ENCODE measurements at regions not wholly inside any gene's neighbourhood (a gene's known extent, or its start where the extent isn't known, plus 50 kb on each side); places are given as distances from the start of the nearest gene placed in this dataset.

GRCh38 chr19:30216453-30216852 lies 155.7 kb upstream of the ZNF536 start:
- CTCF ChIA-PET = no interaction called here
- BruUV-seq (replicated peaks) = no TSS peak
- intact Hi-C loops (cut with micrococcal nuclease) (no loop called here), in situ Hi-C loops (cut with MboI; ENCODE audit: low sequenced_read_pairs) (no loop called here), dilution Hi-C loops (cut with HindIII; ENCODE audit: low sequenced_read_pairs, unreplicated experiment) (no loop called here)
- Histone ChIP-seq H3K4ac (ENCODE audit: low read depth, low read length) (no peak overlapping the region), H3K9me3 (ENCODE audit: control insufficient read depth, insufficient read depth, low read length) (no peaks in the 10 kb centered on the region), H2BK120ac (ENCODE audit: low read depth, low read length) (no peak overlapping the region), H3K23ac (ENCODE audit: low read depth, low read length) (no peak overlapping the region), H3K4me3 (ENCODE audit: insufficient read depth, low read depth, low read length) (no peak overlapping the region), H4K91ac (ENCODE audit: insufficient read depth, low read depth, low read length) (no peak overlapping the region), H2BK5ac (ENCODE audit: low read depth, low read length, poor library complexity, severe bottlenecking) (no peak overlapping the region), H2AK5ac (ENCODE audit: low read depth, low read length) (no peak overlapping the region), H3K9me1 (ENCODE audit: insufficient read depth, low read length) (no peaks in the 10 kb centered on the region), H3K27ac (ENCODE audit: insufficient read depth, low read length) (no peak overlapping the region), H2AFZ (replicated peaks; ENCODE audit: low read length, poor library complexity) (no peak overlapping the region), H3K36me3 (ENCODE audit: control insufficient read depth, insufficient read depth, low read length) (no peaks in the 10 kb centered on the region), H3K4me1 (ENCODE audit: control insufficient read depth, insufficient read depth, low read length) (no peaks in the 10 kb centered on the region), H4K5ac (ENCODE audit: low read depth, low read length) (no peak overlapping the region), H2AK9ac (replicated peaks; ENCODE audit: low read depth, low read length, poor library complexity) (no peak overlapping the region), H3K14ac (replicated peaks; ENCODE audit: low read depth, low read length) (no peak overlapping the region), H4K20me1 (ENCODE audit: insufficient read depth, low read length) (no peaks in the 10 kb centered on the region), H3K79me1 (ENCODE audit: low read depth in 1 of 2, low read length in 2 of 2) (no peaks in the 10 kb centered on the region), H3K9ac (ENCODE audit: low read depth, low read length) (no peak overlapping the region), H3K56ac (ENCODE audit: extremely low read depth, insufficient read depth, low read length) (no peak overlapping the region), H2BK15ac (ENCODE audit: low read depth, low read length) (no peak overlapping the region), H4K8ac (ENCODE audit: low read depth in 2 of 2, low read length in 2 of 2) (no peak overlapping the region), H3K18ac (ENCODE audit: low read depth, low read length) (no peak overlapping the region), H3K27me3 (ENCODE audit: control insufficient read depth, insufficient read depth, low read length) (no peaks in the 10 kb centered on the region; the same call in 1 of the 2 replicates), H3K4me2 (ENCODE audit: low read depth, low read length) (no peak overlapping the region), H2BK20ac (ENCODE audit: low read depth, low read length) (no peak overlapping the region)
- POLR2A ChIA-PET (ENCODE audit: unreplicated experiment) = no interaction called here
- TF ChIP-seq MAZ (IDR thresholded peaks at IDR 0.05; ENCODE audit: borderline replicate concordance, low read depth, low read length) (no peak), FOS (IDR thresholded peaks at IDR 0.05; ENCODE audit: low read depth, low read length) (no peak), RAD21 (IDR thresholded peaks at IDR 0.05; ENCODE audit: low read length) (no peak), ELK1 (IDR thresholded peaks at IDR 0.05; ENCODE audit: borderline replicate concordance, low read depth, low read length) (no peak), CTCF (conservative IDR thresholded peaks at IDR 0.05; ENCODE audit: low read depth, low read length) (no peak), NFE2L2 (IDR thresholded peaks at IDR 0.05; ENCODE audit: low read depth, low read length) (no peak), RCOR1 (IDR thresholded peaks at IDR 0.05; ENCODE audit: insufficient replicate concordance, low read length) (no peak), BHLHE40 (IDR thresholded peaks at IDR 0.05; ENCODE audit: low read depth, low read length) (no peak), RFX5 (IDR thresholded peaks at IDR 0.05; ENCODE audit: low read depth, low read length) (no peak), CEBPB (IDR thresholded peaks at IDR 0.05; ENCODE audit: low read depth, low read length) (no peak), USF2 (IDR thresholded peaks at IDR 0.05; ENCODE audit: low read depth, low read length) (no peak), POLR2A (IDR thresholded peaks at IDR 0.05; ENCODE audit: low read depth, low read length) (no peak)
- ATAC-seq (ENCODE audit: low read depth) = no peak
- no peak for DNase-seq
- WGBS, 2 experiments (ENCODE audit: extremely low coverage in 2 of 2, insufficient read length in 1 of 2) = no CpG with 5 or more reads among the region's 4 CpGs

Data from IMR-90 (cell line).